SK-N-SH (cell line): ENCODE measurements at regions not wholly inside any gene's neighbourhood (a gene's known extent, or its start where the extent isn't known, plus 50 kb on each side); places are given as distances from the start of the nearest gene placed in this dataset.

Source experiments
- CTCF ChIA-PET: fragments of 300-600, 350-600 bp; formaldehyde crosslinking; extraction: SDS; loops from one replicate; lab custom pipeline; 2021; lab: Yijun Ruan, JAX
- POLR2A ChIA-PET: fragments of 350-600 bp; sonication (Branson Sonifier 250); formaldehyde crosslinking; extraction: SDS; loops from one replicate; lab custom pipeline; 2020; ENCODE audit warnings: antibody characterized with exemption, inconsistent platforms; lab: Yijun Ruan, JAX
- DNase-seq: peaks from one replicate; pipeline ENCODE4 v3.0.0; 2012
- H2AFZ ChIP-seq: fragments of 200-600 bp; sonication (generic); 2 replicates; pipeline ENCODE4 v1.8.1; 2016; ENCODE audit warnings: antibody characterized with exemption, mild to moderate bottlenecking, low read depth
- H3F3A ChIP-seq: fragments of 200-600 bp; sonication (generic); replicated peaks from 2 replicates; pipeline ENCODE3; 2016; ENCODE audit warnings: antibody characterized with exemption, mild to moderate bottlenecking; ENCODE audit not compliant: insufficient read depth
- H3K27ac ChIP-seq, 2 experiments: fragments of 200-500 bp in 1 of 2; fragments of 200-600 bp in 1 of 2; sonication (Bioruptor generic) in 1 of 2; sonication (generic), shearing (Covaris generic) in 1 of 2; 2 replicates each; pipeline versions ENCODE4 v1.5.1 to v1.6.1; 2014 to 2016; ENCODE audit warnings: low read depth in 2 of 2, inconsistent platforms in 1 of 2, low read length in 1 of 2, mild to moderate bottlenecking in 1 of 2, mixed read lengths in 1 of 2
- H3K27me3 ChIP-seq: fragments of 200-600 bp; sonication (generic), shearing (Covaris generic); 2 replicates; pipeline ENCODE4 v1.6.1; 2016; ENCODE audit warnings: mixed run types; ENCODE audit not compliant: insufficient read depth
- H3K36me3 ChIP-seq, 2 experiments: fragments of 200-500 bp in 1 of 2; fragments of 200-600 bp in 1 of 2; sonication (Bioruptor generic) in 1 of 2; sonication (generic) in 1 of 2; replicated peaks in 1 of 2; 2 replicates each; pipeline versions ENCODE3 to v1.5.1; 2014 to 2016; ENCODE audit warnings: low read length in 1 of 2, mild to moderate bottlenecking in 1 of 2; ENCODE audit not compliant: insufficient read depth in 2 of 2, control insufficient read depth in 1 of 2
- H3K4me1 ChIP-seq, 2 experiments: fragments of 200-500 bp in 1 of 2; fragments of 200-600 bp in 1 of 2; sonication (Bioruptor generic) in 1 of 2; sonication (generic), shearing (Covaris generic) in 1 of 2; 2 replicates each; pipeline versions ENCODE4 v1.5.1 to v1.6.1; 2014 to 2016; ENCODE audit warnings: low read depth in 1 of 2, low read length in 1 of 2, mixed run types in 1 of 2; ENCODE audit not compliant: insufficient read depth in 2 of 2, control insufficient read depth in 1 of 2
- H3K4me2 ChIP-seq: fragments of 200-600 bp; sonication (generic), shearing (Covaris generic); 2 replicates; pipeline ENCODE4 v1.6.1; 2017; ENCODE audit warnings: mixed run types
- H3K4me3 ChIP-seq, 2 experiments: fragments of 200-500 bp in 1 of 2; fragments of 200-600 bp in 1 of 2; sonication (Bioruptor generic) in 1 of 2; sonication (generic), shearing (Covaris generic) in 1 of 2; 2 replicates each; pipeline versions ENCODE4 v1.5.1 to v1.8.1; 2014 to 2016; ENCODE audit warnings: low read depth in 2 of 2, inconsistent platforms in 1 of 2, low read length in 1 of 2, mild to moderate bottlenecking in 1 of 2, mixed read lengths in 1 of 2, moderate library complexity in 1 of 2
- H3K79me2 ChIP-seq: fragments of 200-600 bp; sonication (generic); 2 replicates; pipeline ENCODE4 v1.8.1; 2017; ENCODE audit warnings: mild to moderate bottlenecking; ENCODE audit not compliant: insufficient read depth
- H3K9ac ChIP-seq: fragments of 200-600 bp; sonication (generic); 2 replicates; pipeline ENCODE4 v1.6.1; 2017; ENCODE audit warnings: mixed run types
- H3K9me2 ChIP-seq: fragments of 200-600 bp; sonication (generic); 2 replicates; pipeline ENCODE4 v1.6.1; 2017; ENCODE audit warnings: mixed run types
- H3K9me3 ChIP-seq: fragments of 200-600 bp; sonication (generic); 2 replicates; pipeline ENCODE4 v1.6.1; 2017; ENCODE audit warnings: mixed run types, mild to moderate bottlenecking, moderate library complexity
- H4K20me1 ChIP-seq: fragments of 200-600 bp; sonication (generic); 2 replicates; pipeline ENCODE4 v1.6.1; 2017; ENCODE audit warnings: mild to moderate bottlenecking, mixed run types; ENCODE audit not compliant: insufficient read depth
- EP300 ChIP-seq, 2 experiments: IDR thresholded peaks; 2 replicates each; pipeline versions ENCODE4 v1.4.0 to v1.6.1; 2012; ENCODE audit warnings: borderline replicate concordance in 1 of 2, low read depth in 1 of 2, low read length in 1 of 2
- EZH2phosphoT487 ChIP-seq: fragments of 200-600 bp; sonication (generic); IDR thresholded peaks from 2 replicates; pipeline ENCODE4 v1.6.1; 2017; ENCODE audit warnings: low read depth, mixed run types, mild to moderate bottlenecking, antibody characterized with exemption, moderate library complexity, borderline replicate concordance
- GABPA ChIP-seq: IDR thresholded peaks from 2 replicates; pipeline ENCODE4 v1.4.0; 2012; ENCODE audit warnings: low read depth, mild to moderate bottlenecking
- JUND ChIP-seq: IDR thresholded peaks from 2 replicates; pipeline ENCODE4 v1.4.0; 2012
- NRF1 ChIP-seq: IDR thresholded peaks from 2 replicates; pipeline ENCODE4 v1.6.1; 2012; ENCODE audit warnings: low read depth, mild to moderate bottlenecking, low read length
- POLR2AphosphoS5 ChIP-seq: IDR thresholded peaks from 2 replicates; pipeline ENCODE4 v1.6.1; 2012; ENCODE audit warnings: low read depth, low read length
- TAF1 ChIP-seq: IDR thresholded peaks from 2 replicates; pipeline ENCODE4 v1.6.1; 2012; ENCODE audit warnings: low read depth, mild to moderate bottlenecking, low read length, moderate library complexity, borderline replicate concordance
- YY1 ChIP-seq: IDR thresholded peaks from 2 replicates; pipeline ENCODE4 v1.4.0; 2012; ENCODE audit warnings: low read depth, mild to moderate bottlenecking
- WGBS: methylation state at CpG from one replicate; pipeline ENCODE4 v1.1.6; 2017; ENCODE audit warnings: low lambda C conversion rate; 5-methylcytosine and 5-hydroxymethylcytosine counted together
- TF ChIP-seq, protein P1 (sequence below): IDR thresholded peaks from 2 replicates; pipeline ENCODE4 v1.6.1; 2012; ENCODE audit warnings: mild to moderate bottlenecking, low read depth, low read length, moderate library complexity
- TF ChIP-seq, protein P2 (sequence below): fragments of 150-350 bp; IDR thresholded peaks from 2 replicates; pipeline ENCODE4 v1.6.1; 2017; ENCODE audit warnings: antibody characterized with exemption, low read length, low read depth, borderline replicate concordance
- TF ChIP-seq, protein P3 (sequence below): IDR thresholded peaks from 2 replicates; pipeline ENCODE4 v1.4.0; 2012; ENCODE audit warnings: low read depth, borderline replicate concordance

DNA sequence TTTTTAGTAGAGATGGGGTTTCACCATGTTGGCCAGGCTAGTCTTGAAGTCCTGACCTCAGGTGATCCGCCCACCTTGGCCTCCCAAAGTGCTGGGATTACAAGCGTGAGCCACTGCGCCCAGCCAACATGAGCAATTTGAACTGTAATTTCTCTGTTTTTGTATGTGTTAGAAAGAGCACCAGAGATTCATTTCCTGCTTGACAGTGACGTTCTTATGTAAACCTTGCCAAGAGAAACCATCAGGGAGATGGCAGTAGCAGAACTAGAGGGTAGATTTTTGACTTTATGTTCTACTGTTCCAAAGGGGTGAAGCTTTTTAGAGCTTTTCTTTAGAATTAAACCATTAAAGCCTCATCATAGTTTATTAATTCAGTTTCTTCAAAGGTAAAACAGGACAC lies 148.1 kb upstream of the UMPS start:
- peaks cover 4% of the 10 kb centered on the region for H3F3A ChIP-seq
- H3K9ac ChIP-seq = no peak overlapping the region
- no peaks in the 10 kb centered on the region for H3K27me3 ChIP-seq
- no peak overlapping the region for H2AFZ ChIP-seq
- TF ChIP-seq TAF1 (no peak), GABPA (no peak), NRF1 (no peak), POLR2AphosphoS5 (no peak), JUND (no peak), EZH2phosphoT487 (no peak), EP300 (IDR thresholded peaks at IDR 0.05; ENCODE audit: borderline replicate concordance in 1 of 2, low read depth in 1 of 2, low read length in 1 of 2) (no peak), YY1 (no peak)
- TF ChIP-seq, protein P1, sequence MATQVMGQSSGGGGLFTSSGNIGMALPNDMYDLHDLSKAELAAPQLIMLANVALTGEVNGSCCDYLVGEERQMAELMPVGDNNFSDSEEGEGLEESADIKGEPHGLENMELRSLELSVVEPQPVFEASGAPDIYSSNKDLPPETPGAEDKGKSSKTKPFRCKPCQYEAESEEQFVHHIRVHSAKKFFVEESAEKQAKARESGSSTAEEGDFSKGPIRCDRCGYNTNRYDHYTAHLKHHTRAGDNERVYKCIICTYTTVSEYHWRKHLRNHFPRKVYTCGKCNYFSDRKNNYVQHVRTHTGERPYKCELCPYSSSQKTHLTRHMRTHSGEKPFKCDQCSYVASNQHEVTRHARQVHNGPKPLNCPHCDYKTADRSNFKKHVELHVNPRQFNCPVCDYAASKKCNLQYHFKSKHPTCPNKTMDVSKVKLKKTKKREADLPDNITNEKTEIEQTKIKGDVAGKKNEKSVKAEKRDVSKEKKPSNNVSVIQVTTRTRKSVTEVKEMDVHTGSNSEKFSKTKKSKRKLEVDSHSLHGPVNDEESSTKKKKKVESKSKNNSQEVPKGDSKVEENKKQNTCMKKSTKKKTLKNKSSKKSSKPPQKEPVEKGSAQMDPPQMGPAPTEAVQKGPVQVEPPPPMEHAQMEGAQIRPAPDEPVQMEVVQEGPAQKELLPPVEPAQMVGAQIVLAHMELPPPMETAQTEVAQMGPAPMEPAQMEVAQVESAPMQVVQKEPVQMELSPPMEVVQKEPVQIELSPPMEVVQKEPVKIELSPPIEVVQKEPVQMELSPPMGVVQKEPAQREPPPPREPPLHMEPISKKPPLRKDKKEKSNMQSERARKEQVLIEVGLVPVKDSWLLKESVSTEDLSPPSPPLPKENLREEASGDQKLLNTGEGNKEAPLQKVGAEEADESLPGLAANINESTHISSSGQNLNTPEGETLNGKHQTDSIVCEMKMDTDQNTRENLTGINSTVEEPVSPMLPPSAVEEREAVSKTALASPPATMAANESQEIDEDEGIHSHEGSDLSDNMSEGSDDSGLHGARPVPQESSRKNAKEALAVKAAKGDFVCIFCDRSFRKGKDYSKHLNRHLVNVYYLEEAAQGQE = no peak
- TF ChIP-seq, protein P2, sequence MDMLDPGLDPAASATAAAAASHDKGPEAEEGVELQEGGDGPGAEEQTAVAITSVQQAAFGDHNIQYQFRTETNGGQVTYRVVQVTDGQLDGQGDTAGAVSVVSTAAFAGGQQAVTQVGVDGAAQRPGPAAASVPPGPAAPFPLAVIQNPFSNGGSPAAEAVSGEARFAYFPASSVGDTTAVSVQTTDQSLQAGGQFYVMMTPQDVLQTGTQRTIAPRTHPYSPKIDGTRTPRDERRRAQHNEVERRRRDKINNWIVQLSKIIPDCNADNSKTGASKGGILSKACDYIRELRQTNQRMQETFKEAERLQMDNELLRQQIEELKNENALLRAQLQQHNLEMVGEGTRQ = no peak
- TF ChIP-seq, protein P3, sequence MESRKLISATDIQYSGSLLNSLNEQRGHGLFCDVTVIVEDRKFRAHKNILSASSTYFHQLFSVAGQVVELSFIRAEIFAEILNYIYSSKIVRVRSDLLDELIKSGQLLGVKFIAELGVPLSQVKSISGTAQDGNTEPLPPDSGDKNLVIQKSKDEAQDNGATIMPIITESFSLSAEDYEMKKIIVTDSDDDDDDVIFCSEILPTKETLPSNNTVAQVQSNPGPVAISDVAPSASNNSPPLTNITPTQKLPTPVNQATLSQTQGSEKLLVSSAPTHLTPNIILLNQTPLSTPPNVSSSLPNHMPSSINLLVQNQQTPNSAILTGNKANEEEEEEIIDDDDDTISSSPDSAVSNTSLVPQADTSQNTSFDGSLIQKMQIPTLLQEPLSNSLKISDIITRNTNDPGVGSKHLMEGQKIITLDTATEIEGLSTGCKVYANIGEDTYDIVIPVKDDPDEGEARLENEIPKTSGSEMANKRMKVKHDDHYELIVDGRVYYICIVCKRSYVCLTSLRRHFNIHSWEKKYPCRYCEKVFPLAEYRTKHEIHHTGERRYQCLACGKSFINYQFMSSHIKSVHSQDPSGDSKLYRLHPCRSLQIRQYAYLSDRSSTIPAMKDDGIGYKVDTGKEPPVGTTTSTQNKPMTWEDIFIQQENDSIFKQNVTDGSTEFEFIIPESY = no peak
- ChIA-PET POLR2A (interaction anchor here (0.6 kb wide), 1 partner anchor 209 kb away, joined by 3 read pairs; no protein-coding TSS in a partner anchor), CTCF (interaction anchor here (1.9 kb wide), 1 partner anchor 106 kb away, joined by 5 read pairs; no protein-coding TSS in a partner anchor)
- H3K4me1 ChIP-seq = peaks cover 0 to 25% of the 10 kb centered on the region in 2 experiments; a peak in 1 of 4 replicates
- H3K36me3 ChIP-seq = no peaks in the 10 kb centered on the region
- no peaks in the 10 kb centered on the region for H3K9me2 ChIP-seq
- H4K20me1 ChIP-seq = no peaks in the 10 kb centered on the region
- DNase-seq = no peak
- no peaks in the 10 kb centered on the region for H3K79me2 ChIP-seq
- no peaks in the 10 kb centered on the region for H3K9me3 ChIP-seq
- H3K4me2 ChIP-seq = no peak overlapping the region
- H3K27ac ChIP-seq = no peak overlapping the region
- H3K4me3 ChIP-seq = no peak overlapping the region
- WGBS = 90% methylated on average over 4 of the region's 4 CpGs
